HG03280 (cell line): ENCODE measurements at regions not wholly inside any gene's neighbourhood (a gene's known extent, or its start where the extent isn't known, plus 50 kb on each side); places are given as distances from the start of the nearest gene placed in this dataset.
"Not testable (repeated sequence)": the region's sequence is repeated elsewhere in the genome, so short reads cannot be mapped to it uniquely, and the experiment has no call there.

Experiments
- ATAC-seq: cut with Tn5 transposase; IDR thresholded peaks from one replicate; pipeline ENCODE4 v1.9.1; 2021; ENCODE audit warnings: mild to moderate bottlenecking, moderate library complexity; ENCODE audit not compliant: unreplicated experiment

DNA sequence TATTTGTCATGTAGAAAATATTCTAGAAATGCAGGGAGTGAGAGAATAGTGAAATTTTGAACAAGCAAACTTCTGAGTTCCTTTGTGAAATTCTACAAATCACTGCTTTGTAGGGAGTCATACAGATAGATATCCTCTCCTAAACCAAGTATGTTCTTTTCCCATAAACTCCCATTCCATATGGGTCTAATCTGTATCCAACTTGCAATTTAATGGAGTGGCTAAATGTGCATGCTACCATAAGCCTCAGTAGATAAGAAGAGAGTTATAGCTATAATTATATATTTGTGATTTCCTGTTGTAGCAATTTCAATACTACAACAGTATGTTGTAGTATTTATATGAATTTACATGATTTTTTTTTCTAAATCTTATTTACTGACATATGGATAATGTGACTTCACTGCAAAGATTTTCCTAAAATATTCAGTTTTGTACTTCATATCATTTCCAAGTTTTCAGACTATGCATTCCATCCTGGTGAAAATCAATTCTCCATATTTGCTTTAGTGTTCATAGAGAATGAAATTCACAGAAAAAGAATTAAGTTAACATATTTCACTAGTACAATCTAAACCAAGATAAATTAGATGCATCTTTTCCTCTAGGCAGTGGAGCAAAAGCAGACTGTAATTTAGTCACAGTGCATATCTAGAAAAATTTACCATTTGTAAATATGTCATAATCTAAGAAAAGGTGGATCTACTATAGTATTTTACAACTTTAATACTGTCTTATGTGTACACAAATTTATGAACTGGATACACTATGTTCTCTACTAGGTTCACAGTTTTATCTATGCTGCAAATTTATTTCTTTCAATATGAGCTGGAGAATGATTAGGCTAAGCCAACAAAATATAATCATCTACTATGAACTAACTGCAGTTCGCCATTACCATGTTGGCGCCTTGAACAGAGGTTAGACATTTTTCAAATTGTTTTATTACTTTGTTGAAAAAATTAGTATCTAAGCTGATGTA is 372.9 kb upstream of the NDST3 start:
- ATAC-seq = no peak

DNA sequence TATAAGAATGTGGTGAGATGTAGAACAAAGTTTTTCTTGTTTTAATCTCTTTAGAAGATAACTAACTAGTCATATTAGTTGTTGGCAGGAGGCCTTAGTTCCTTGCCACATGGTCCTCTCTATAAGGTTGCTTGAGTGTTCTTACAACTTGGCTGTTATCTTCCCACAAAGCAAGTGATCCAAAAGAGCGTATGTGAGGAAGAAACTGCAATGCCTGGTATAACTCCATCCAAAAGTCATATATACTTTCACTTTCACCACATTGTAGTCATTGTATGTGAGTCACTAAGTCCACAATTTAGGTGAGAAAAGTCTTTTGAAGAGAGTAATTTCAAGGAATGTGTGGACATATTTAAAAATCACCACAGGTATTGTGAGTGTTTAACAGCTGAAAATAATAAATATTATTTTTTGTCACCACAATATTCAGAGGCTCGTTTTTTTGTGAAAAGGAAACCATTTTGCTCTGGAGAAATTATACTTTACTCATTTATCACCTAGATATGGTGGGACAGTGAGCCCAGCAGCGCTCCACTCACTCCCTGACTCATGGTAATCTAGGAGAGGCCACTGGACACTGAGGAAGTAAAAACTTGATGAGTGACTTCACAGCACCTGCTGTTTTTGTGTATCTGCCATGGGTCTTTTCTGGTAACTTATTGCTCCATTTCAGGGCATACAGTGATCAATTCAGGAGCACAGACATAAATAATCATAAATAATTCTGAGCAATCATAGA is 369.4 kb upstream of the NDST3 start:
- no peak for ATAC-seq

DNA sequence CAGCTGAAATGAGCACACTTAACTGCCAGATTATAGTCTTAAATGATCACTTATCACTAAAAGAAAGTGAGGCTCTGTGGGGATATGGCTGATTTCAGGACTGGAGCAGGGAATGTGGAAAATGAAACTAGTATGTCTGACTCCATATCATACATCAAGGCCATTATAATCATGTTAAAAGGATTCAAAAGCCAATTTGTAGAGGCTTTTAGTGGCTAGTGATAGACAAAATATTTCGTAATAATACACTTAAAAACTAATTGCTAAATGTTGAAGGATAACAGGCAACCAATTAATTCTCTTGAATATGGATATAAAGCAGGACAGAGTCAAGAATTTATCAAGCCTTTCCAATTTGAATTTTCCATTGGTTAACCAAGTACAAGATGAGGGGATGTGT is 358.1 kb upstream of the NDST3 start:
- no peak for ATAC-seq

DNA sequence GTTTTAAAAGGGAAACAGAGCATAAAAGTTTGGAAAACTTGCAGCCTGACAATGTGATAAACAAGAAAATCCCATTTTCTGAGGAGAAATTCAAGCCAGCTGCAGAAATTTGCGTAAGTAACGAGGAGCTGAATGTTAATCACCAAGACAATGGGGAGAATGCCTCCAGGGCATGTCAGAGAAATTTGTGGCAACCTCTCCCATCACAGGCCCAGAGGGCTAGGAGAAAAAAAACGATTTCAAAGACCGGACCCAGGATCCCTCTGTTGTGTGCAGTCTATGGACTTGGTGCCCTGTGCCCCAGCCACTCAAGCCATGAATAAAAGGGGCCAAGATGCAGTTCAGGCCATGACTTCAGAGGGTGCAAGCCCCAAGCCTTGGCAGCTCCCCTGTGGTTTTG is 355.4 kb upstream of the NDST3 start:
- ATAC-seq = no peak

DNA sequence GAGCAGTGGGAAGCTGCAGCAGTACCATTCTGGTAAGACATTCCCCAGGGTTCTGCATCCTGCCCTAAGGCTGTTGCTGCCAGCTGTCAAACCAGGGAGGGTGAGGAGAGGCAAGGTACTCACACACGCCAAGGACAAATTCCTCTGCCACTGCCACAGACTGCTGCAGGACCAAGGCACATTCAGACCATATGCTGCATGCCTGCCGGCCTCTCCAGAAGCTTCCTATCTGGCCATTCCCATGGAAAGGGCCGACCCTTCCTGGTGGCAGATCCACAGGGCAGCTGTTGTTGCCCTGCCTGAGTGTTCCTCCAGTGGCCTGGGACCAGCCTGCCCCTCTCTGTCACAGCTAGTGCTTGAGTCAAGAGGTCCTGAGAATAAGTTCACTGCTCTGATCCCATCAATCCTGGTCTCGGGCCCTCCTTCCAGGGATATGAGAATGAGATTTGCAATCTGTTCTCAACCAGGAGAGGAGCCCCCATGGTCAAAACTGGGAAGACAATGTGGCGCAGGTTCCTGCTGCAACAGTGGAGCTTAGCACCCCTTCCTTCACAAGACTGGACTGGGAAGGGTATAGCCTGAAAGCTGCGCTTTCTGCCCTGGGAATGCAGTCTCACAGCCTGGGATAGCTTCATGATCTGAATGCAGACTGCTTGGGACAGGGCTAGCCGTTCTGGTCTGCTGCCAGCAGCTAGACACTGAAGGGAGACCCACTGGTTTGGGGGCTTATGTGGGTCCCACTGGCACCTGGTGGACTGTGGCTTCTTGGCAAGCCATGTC is 342.5 kb upstream of the NDST3 start:
- no peak for ATAC-seq

DNA sequence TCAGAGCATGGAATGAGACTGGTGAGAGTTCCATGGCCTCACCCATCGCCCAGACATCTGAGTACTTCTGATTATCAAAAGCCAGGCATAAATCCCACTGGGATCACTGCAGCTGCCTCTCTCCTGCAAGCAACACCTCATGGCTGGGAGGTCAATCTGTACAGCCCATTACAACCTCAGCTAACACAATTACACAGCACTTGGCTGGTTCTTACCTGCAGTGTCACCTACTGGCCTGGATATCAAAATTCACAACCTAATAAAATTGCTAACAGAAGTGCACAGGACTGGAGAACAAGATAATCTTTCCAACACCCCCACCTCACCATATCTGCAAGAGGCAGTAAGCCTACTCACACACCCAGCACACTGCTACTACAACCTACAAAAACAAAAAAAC is 341.7 kb upstream of the NDST3 start:
- no peak for ATAC-seq

DNA sequence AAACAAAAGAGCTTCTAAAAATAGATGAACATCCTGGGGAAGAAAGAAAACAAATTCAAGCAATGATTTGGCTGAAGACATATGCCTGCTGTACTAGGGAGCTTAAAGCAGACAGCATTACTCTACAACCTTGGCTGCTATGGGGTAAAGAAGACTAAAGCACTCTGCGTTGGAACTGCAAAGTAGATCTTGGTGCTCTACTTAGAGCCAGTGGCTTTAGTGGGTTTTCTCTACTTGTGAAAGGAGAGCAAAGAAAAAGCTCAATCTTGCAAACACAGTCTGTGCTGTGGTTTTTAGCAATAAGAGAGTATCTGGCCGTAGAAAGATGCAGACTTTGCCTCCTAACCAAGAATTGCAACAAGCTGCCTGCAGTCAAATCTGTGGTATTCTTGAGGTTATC is 334.7 kb upstream of the NDST3 start:
- ATAC-seq = no peak

DNA sequence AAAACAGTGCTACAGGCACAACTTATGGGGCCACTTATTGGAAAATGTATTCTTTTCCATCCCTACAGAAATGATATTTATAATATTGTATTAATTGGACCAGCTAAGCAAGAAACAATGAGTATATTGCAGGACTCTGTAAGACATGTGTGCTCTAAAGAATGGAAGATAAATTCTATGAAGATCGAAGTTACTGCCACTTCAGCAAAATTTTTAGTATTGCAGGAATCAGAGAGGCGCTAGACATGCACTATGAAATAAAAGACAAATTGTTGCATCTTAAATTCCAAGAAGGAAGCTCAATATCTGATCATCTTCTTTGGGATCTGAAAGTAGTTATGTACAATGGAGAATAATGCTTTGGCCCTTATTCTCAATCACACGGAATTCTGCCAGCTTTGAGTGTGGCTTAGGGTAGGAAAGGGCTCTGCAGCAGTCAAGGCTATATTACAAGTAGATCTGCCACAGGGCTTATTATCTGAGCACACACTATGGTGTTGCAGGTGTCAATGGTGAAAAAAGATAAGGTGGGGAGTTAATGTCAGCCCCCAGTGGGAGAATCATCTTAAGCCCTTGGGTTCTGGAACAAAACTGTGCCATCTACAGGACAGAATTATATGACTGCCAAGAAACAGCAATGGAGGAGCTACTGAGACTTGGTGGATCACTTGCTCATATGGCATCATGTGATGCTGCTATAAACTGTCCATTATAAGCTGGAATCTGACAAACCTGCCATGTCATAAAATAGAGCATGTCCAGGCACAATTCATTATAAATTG is 334.0 kb upstream of the NDST3 start:
- no peak for ATAC-seq

DNA sequence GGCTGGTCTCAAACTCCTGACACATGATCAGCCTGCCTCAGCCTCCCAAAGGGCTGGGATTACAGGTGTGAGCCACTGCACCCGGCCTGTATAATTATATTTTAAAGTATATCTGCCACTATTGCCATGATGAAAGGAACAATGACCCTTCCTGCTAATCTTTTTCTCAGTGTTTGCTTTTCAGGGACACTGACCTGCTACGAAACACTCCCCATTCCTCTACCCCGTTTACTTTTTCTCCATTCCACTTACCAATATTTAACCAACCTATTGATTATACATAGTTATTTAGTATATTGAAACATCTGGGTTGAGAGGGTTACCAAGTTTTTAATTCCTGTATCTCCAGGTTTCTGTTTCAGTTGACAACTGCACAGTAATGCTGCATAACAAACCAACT is 331.9 kb upstream of the NDST3 start:
- no peak for ATAC-seq

DNA sequence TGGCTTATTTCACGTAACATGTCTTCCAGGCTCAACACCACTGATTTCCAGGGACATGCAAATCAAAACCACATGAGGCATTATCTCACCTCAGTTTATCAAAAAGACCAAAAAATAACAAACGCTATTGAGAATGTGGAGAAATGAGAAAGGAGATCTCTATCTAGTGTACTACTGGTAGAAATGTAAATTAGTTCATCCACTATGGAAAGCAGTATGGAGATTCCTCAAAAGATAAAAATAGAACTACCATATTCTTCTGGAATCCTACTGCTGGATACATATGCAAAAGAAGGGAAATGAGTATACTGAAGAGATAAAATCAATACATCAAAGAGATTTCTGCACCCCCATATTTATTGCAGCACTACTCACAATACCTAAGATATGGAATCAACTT is 329.6 kb upstream of the NDST3 start:
- ATAC-seq = no peak

DNA sequence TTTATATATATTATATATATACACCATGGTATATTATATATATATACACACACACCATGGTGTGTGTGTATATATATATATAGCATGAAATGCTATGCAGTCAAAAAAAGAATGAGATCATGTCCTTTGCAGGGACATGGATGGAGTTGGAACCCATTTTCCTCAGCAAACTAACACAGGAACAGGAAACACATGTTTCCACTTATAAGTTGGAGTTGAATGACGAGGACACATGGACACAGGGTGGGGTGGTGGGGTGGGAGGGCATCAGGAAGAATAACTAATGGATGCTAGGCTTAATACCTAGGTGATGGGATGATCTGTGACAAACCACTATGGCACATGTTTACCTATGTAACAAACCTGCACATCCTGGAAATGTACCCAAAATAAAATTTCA is 293.6 kb upstream of the NDST3 start:
- ATAC-seq = no peak

DNA sequence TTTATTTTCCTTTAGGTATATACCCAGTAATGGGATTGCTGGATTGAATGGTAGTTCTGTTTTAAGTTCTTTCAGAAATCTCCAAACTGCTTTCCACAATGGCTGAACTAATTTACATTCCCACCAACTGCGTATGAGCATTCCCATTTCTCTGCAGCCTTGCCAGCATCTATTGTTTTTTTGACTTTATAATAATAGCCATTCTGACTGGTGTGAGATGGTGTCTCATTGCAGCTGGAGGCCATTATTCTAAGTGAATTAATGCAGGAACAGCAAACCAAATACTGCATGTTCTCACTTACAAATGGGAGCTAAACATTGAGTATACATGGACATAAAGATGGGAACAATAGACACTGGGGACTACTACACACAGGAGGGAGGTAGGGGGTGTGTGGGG is 288.9 kb upstream of the NDST3 start:
- ATAC-seq = not testable (repeated sequence)

DNA sequence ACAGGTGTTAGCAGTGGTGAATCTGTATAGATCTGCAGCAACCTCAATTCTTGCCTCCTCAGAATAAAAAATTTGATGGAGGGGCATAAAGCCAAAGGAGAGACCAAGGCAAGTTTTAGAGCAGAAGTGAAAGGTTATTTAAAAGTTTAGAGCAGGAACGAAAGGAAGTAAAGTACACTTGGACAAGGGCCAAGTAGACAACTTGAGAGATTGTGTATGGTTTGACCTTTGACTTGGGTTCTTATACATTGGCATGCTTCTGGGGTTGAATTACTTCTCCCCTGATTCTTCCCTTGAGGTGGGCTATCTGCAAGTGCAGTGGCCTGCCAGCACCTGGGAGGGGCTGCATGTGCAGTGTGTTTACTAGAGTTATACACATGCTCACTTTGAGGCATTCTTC is 278.8 kb upstream of the NDST3 start:
- no peak for ATAC-seq

DNA sequence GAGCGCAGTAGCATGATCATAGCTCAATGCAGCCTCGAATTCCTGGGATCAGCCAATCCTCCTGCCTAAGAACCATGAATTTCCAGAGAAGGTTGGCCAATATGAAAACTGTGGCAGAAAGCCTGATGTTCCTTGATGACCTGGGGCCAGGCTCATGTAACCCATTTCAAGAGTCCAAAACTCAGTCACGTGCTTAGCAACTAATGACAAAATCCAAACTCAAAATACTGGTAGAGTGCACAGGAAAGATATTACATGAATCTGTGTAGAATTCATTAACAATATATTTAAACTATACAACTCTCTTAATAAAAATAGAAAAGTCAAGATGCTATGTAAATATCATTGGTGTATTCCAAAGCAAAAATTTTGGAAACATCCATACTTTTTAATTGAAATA is 265.7 kb upstream of the NDST3 start:
- ATAC-seq = no peak

DNA sequence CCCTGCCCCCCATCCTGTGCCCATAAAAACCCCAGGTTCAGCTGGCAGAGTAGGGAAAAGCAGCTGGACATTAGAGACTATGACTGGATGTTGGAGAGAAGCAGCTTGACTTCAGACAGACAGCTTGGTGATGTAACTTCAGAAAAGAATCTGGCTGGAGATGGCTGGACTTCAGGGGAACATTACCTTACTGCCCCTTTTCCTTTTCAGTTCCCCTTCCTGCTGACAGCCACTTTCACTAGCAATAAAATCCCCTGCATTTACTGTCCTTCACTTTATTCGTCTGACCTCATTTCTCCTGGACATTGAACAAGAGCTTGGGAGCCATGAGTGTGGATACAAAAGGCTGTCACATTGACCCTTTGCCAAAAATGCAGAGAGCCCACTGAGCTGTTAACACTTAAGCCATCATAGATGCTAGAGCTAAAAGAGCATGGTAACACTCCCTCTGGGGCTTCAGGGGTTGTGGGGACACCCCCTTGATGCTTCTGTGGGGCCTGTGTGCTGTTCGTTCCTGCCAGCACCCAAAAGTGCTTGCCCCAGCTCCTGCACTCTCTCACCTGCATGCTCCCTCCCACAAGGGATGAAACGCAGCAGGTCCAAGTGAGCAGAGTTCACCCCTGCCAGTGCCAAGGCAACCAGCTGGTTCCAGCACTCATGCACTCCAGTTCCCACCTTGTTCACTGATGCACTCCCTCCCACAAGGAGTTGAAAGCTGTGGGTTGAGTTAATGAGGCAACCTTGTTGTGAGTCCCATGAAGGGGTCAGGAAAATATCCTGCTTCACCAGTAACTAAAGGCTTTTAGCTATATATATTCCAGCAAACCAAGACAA is 263.8 kb upstream of the NDST3 start:
- ATAC-seq = no peak

DNA sequence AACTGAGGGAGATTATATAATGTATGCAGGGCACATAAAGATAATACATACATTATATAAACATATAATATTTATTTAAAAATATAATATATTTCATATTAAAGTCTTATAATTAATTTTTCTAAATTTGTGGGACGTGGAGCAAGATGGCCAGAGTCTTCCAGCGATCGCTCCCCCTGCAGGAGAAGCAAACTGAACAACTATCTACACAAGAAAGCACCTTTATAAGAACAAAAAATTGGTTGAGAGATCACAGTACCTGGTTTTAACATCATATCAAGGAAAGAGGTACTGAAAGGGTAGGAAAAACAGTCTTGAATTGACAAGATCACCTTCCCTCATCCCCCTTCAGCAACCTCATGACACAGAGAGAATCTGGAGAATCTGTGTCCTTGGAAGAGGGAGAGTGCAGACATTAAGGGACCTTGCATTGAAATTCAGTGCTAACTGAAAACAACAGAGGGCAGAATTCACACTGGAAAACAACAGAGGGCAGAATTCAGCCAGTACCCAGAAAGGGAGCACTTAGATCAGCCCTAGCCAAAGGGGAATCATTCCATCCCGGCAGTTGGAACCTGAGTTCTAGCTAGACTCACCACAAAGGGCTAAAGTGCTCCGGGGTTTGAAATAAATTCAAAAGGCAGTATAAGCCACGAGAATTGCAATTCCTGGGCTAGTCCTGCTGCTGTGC is 262.5 kb upstream of the NDST3 start:
- no peak for ATAC-seq

DNA sequence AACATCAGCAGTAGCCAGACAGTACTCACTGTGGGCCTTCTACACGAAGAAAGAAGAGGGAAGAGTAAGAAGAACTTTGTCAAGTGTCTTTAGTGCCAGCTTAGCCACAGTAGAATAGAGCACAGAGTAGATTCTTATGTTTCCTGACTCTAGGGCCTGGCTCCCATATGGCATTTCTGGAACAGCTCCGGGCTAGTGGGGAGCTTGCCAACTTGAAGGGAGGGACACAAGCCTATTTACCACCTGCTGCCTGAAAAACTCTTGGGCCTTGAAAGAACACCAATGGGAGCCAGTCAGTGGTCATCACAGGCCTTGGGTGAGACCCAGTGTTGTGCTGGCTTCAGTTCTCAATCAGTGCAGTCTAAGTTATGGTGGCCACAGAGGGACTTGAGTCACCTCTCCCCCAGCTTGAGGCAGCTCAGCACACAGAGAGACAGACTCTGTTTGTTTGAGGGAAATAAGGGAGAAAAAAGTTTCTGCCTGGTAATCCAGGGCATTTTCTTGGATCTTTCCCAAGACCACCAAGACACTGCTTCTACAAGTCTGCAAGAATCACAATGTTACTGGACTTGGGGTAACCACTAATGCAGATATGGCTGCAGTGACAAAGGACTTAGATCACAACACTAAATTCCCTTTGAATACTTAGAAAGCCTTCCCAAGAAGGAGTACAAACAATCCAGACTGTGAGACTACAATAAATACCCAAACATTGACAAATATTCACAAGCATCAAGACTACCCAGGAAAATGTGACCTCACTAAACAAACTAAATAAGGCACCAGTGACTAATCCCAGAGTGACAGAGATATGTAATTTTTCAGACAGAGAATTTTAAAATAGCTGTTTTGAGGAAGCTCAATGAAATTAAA is 261.0 kb upstream of the NDST3 start:
- ATAC-seq = no peak

DNA sequence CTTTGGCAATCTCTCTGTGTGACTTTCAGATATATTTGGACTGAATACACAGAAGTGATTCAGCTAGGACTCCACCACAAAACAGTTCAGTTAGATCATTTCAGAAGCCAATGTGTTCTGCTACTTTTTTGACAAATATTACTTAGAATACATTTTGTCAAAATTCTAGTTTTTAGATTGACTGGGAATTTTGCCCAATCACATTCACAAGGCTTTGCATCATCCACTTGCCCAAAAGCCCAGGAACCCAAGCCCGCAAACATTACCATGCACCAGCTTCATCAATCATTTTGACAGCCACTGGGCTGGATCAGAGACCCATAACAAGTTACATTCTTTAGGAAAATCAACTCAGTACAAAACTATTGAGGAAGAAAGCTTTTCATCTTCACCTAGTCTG is 256.6 kb upstream of the NDST3 start:
- ATAC-seq = no peak
